ENCODE measurements at regions not wholly inside any gene's neighbourhood (a gene's known extent, or its start where the extent isn't known, plus 50 kb on each side); places are given as distances from the start of the nearest gene placed in this dataset.

- DNase-seq, result peak; percentile 78
- H3K27ac ChIP-seq (ENCODE audit: low read length), result peak overlapping the region; percentile 85
- H3K9me3 ChIP-seq (replicated peaks; ENCODE audit: control insufficient read depth, low read depth, low read length), result no peaks in the 10 kb centered on the region
- WGBS (ENCODE audit: insufficient coverage), result 55% methylated on average over 41 of the region's 57 CpGs
- H3K4me3 ChIP-seq (ENCODE audit: low read length), result peak overlapping the region; percentile 27
- H3K36me3 ChIP-seq (ENCODE audit: control insufficient read depth, insufficient read depth, low read length), result peaks cover 33% of the 10 kb centered on the region
- peaks cover 86% of the 10 kb centered on the region for H3K4me1 ChIP-seq (ENCODE audit: control insufficient read depth, insufficient read depth, low read length)
- no peaks in the 10 kb centered on the region for H3K27me3 ChIP-seq (ENCODE audit: control insufficient read depth, insufficient read depth, low read length)
Observed at GRCh38 chr22:46079861-46080821, 70.2 kb upstream of the PPARA start.

DNA sequence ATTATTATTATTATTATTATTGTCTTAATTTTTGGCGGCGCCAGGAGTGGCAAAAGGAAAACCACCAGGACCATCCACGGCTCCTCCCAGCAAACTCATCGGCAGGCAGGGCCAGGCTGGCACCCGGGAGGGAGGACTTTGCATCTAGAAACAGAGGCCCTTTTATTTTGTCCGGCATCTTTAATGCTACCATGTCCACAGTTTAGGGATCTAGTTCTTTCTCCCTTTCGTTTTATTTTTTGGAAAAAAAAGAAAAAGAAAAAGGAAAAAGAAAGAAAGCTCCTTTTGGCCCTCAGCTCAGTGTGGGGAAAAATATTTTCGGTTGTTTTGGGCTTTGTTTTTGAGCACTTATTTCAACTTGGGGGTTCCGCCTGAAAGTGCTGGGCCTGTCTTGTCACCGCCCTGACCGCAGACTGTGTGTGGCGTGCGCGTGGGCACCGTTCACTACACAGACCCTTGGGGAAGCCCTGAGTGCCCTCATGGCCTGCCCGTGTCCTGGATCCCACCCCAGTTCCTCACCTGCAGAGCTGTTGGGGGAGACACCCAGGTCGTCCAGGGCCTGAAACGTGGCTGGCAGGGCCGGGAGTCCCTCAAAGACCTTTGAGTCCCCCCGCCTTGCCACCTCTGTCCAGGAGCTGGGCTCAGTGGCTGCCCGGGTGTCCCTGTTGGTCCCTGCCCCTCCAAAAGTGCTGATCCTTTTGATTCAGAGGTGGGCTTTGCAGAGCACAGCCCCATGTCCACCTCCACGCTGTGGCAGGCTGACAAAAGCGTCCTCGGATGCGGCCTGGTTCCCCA lies 69.1 kb upstream of the PPARA start:
- Histone ChIP-seq H3K27me3 (ENCODE audit: control insufficient read depth, insufficient read depth, low read length) (no peaks in the 10 kb centered on the region), H3K27ac (ENCODE audit: low read length) (peak overlapping the region; percentile 85), H3K36me3 (ENCODE audit: control insufficient read depth, insufficient read depth, low read length) (peaks cover 30% of the 10 kb centered on the region), H3K4me3 (ENCODE audit: low read length) (peak overlapping the region; percentile 27), H3K9me3 (replicated peaks; ENCODE audit: control insufficient read depth, low read depth, low read length) (no peaks in the 10 kb centered on the region), H3K4me1 (ENCODE audit: control insufficient read depth, insufficient read depth, low read length) (peaks cover 86% of the 10 kb centered on the region)
- DNase-seq, result no peak
- WGBS (ENCODE audit: insufficient coverage), result 82% methylated on average over 15 of the region's 25 CpGs

DNA sequence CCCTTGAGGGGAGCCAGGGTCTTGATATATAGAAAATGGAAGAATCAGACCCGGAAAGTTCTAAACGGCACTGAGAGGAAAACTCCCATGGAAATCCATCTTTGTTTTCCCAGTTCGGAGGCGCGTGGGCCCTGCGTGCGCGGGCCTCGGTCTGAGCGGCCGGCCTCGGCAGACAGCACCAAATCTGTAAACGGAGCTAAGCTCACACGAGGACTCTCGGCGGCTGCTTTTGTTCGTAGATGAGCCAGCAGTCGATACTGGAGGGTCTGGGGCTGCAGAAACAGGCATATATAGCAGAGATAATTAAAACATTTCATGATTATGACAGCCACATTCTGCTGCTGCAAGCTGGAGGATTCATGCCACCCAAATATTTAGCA lies 68.5 kb upstream of the PPARA start:
- DNase-seq, result no peak
- Histone ChIP-seq H3K4me1 (ENCODE audit: control insufficient read depth, insufficient read depth, low read length) (peaks cover 86% of the 10 kb centered on the region), H3K27ac (ENCODE audit: low read length) (peak overlapping the region; percentile 85), H3K36me3 (ENCODE audit: control insufficient read depth, insufficient read depth, low read length) (peaks cover 36% of the 10 kb centered on the region), H3K9me3 (replicated peaks; ENCODE audit: control insufficient read depth, low read depth, low read length) (no peaks in the 10 kb centered on the region), H3K4me3 (ENCODE audit: low read length) (peak overlapping the region; percentile 27), H3K27me3 (ENCODE audit: control insufficient read depth, insufficient read depth, low read length) (no peaks in the 10 kb centered on the region)
- 41% methylated on average over 7 of the region's 18 CpGs for WGBS (ENCODE audit: insufficient coverage)

GRCh38 chr22:46082633-46083032 lies 67.7 kb upstream of the PPARA start:
- WGBS (ENCODE audit: insufficient coverage), result 100% methylated on average over 1 of the region's 8 CpGs
- H3K4me3 ChIP-seq (ENCODE audit: low read length), result no peak overlapping the region
- DNase-seq, result no peak

DNA sequence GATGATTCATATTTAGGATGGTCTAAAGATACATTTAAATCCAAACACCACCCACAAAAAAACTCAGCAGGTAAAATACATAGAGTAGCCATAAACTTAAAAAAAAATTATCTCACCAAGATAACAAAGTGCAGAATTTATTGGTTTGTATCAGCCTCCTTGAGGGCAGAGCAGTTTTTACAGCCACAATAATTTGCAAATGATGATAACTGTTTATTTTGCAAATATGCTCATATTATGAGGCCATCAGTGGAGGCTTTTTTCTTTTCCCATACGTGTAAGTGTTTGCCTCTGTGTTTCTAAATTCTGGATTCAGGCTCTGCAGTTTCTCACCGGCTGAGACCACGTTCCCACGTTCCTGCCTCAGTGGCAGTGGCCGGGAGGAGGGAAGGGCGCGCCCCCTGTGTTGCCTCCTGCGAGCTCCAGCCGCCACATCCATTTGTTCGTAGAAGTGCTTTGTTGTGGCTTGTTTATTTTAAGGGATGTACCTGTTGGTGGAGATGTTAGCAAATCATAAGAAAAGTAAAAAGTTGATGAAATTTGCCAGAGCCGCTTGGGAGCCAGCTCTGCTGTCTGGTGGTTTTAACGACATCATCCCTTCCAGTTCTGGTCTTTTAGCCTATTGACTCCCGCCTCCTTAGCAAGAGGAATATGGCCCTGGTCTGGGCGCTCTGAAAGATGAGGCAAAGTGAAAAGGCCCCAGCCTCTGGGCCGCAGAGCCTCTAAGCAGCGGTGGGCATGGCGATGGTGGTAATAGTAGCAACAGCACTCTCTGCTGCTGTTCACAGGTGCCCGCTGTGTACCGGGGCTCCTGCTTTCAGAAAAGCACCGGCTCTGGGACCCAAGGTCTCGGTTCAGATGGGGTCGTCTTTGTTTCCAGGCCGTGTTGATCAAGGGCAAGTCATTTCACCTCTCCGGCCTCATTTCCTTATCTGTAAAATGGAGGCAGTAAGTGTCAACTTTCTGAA lies 66.7 kb upstream of the PPARA start:
- H3K27me3 ChIP-seq (ENCODE audit: control insufficient read depth, insufficient read depth, low read length), result no peaks in the 10 kb centered on the region
- WGBS (ENCODE audit: insufficient coverage), result 93% methylated on average over 12 of the region's 24 CpGs
- peaks cover 45% of the 10 kb centered on the region for H3K36me3 ChIP-seq (ENCODE audit: control insufficient read depth, insufficient read depth, low read length)
- no peaks in the 10 kb centered on the region for H3K9me3 ChIP-seq (replicated peaks; ENCODE audit: control insufficient read depth, low read depth, low read length)
- no peak for DNase-seq
- peaks cover 86% of the 10 kb centered on the region for H3K4me1 ChIP-seq (ENCODE audit: control insufficient read depth, insufficient read depth, low read length)
- peak overlapping the region; percentile 20 for H3K27ac ChIP-seq (ENCODE audit: low read length)
- H3K4me3 ChIP-seq (ENCODE audit: low read length), result no peak overlapping the region

More at GRCh38 chr22:46082633-46083032, 67.7 kb upstream of the PPARA start:
- Histone ChIP-seq H3K27ac (ENCODE audit: low read length) (no peak overlapping the region), H3K27me3 (ENCODE audit: control insufficient read depth, insufficient read depth, low read length) (no peaks in the 10 kb centered on the region), H3K36me3 (ENCODE audit: control insufficient read depth, insufficient read depth, low read length) (peaks cover 43% of the 10 kb centered on the region), H3K4me1 (ENCODE audit: control insufficient read depth, insufficient read depth, low read length) (peaks cover 86% of the 10 kb centered on the region), H3K9me3 (replicated peaks; ENCODE audit: control insufficient read depth, low read depth, low read length) (no peaks in the 10 kb centered on the region)

DNA sequence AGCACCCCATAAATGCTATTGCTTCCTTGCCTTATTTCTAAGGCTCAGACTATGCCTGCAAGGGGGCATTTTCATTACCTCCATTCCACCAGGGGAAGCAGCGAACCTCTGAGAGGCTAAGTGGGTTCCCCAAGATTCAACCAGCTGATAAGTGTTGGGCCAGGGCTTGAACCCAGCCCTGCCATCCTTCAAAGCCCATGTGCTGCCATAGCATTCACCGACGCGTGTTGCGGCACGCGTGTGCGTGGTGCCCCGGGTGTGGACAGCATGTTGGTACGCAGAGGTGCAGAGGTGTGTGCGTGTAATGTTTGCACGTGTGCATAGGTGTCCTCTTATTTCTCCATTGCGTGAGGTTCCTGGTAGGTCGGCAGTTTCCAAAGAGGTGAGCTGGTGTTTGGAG lies 66.0 kb upstream of the PPARA start:
- no peak for DNase-seq
- Histone ChIP-seq H3K4me1 (ENCODE audit: control insufficient read depth, insufficient read depth, low read length) (peaks cover 86% of the 10 kb centered on the region), H3K27me3 (ENCODE audit: control insufficient read depth, insufficient read depth, low read length) (no peaks in the 10 kb centered on the region), H3K36me3 (ENCODE audit: control insufficient read depth, insufficient read depth, low read length) (peaks cover 45% of the 10 kb centered on the region), H3K27ac (ENCODE audit: low read length) (peak overlapping the region; percentile 38), H3K4me3 (ENCODE audit: low read length) (no peak overlapping the region), H3K9me3 (replicated peaks; ENCODE audit: control insufficient read depth, low read depth, low read length) (no peaks in the 10 kb centered on the region)
- 94% methylated on average over 12 of the region's 14 CpGs for WGBS (ENCODE audit: insufficient coverage)

GRCh38 chr22:46084943-46085827 lies 65.1 kb upstream of the PPARA start:
- H3K4me3 ChIP-seq (ENCODE audit: low read length), result no peak overlapping the region
- H3K27ac ChIP-seq (ENCODE audit: low read length), result peak overlapping the region; percentile 95
- peak; percentile 74 for DNase-seq
- no peaks in the 10 kb centered on the region for H3K27me3 ChIP-seq (ENCODE audit: control insufficient read depth, insufficient read depth, low read length)
- peaks cover 47% of the 10 kb centered on the region for H3K36me3 ChIP-seq (ENCODE audit: control insufficient read depth, insufficient read depth, low read length)
- H3K4me1 ChIP-seq (ENCODE audit: control insufficient read depth, insufficient read depth, low read length), result peaks cover 86% of the 10 kb centered on the region
- no peaks in the 10 kb centered on the region for H3K9me3 ChIP-seq (replicated peaks; ENCODE audit: control insufficient read depth, low read depth, low read length)
- 57% methylated on average over 23 of the region's 35 CpGs for WGBS (ENCODE audit: insufficient coverage)

GRCh38 chr22:46085828-46086576 lies 64.3 kb upstream of the PPARA start:
- peak overlapping the region; percentile 95 for H3K27ac ChIP-seq (ENCODE audit: low read length)
- DNase-seq, result peak; percentile 58
- H3K9me3 ChIP-seq (replicated peaks; ENCODE audit: control insufficient read depth, low read depth, low read length), result no peaks in the 10 kb centered on the region
- peaks cover 54% of the 10 kb centered on the region for H3K36me3 ChIP-seq (ENCODE audit: control insufficient read depth, insufficient read depth, low read length)
- peaks cover 86% of the 10 kb centered on the region for H3K4me1 ChIP-seq (ENCODE audit: control insufficient read depth, insufficient read depth, low read length)
- H3K4me3 ChIP-seq (ENCODE audit: low read length), result no peak overlapping the region
- WGBS (ENCODE audit: insufficient coverage), result 65% methylated on average over 35 of the region's 37 CpGs
- H3K27me3 ChIP-seq (ENCODE audit: control insufficient read depth, insufficient read depth, low read length), result no peaks in the 10 kb centered on the region

Measured in muscle of leg (tissue), 3 donors.